ENCODE measurements at regions not wholly inside any gene's neighbourhood (a gene's known extent, or its start where the extent isn't known, plus 50 kb on each side); places are given as distances from the start of the nearest gene placed in this dataset.

GRCh38 chr12:90152897-90153624 lies 444.4 kb upstream of the ATP2B1 start:
- in situ Hi-C loops (cut with HindIII; ENCODE audit: low sequenced_read_pairs): no loop called here

GRCh38 chr12:90151491-90152015 lies 442.9 kb upstream of the ATP2B1 start:
- in situ Hi-C loops (cut with HindIII; ENCODE audit: low sequenced_read_pairs): no loop called here
- DNase-seq (ENCODE audit: low spot score): no peak

More at GRCh38 chr12:90152897-90153624, 444.4 kb upstream of the ATP2B1 start:
- DNase-seq (ENCODE audit: low spot score): no peak

- no peak for DNase-seq (ENCODE audit: low spot score)
- in situ Hi-C loops (cut with HindIII; ENCODE audit: low sequenced_read_pairs): no loop called here
Observed at GRCh38 chr12:90149453-90149852, 440.8 kb upstream of the ATP2B1 start.

GRCh38 chr12:90129366-90130030 lies 420.9 kb upstream of the ATP2B1 start:
- DNase-seq (ENCODE audit: low spot score): no peak
- in situ Hi-C loops (cut with HindIII; ENCODE audit: low sequenced_read_pairs): no loop called here

GRCh38 chr12:90128526-90128925 lies 419.9 kb upstream of the ATP2B1 start:
- in situ Hi-C loops (cut with HindIII; ENCODE audit: low sequenced_read_pairs): no loop called here
- DNase-seq (ENCODE audit: low spot score): no peak

- no peak for DNase-seq (ENCODE audit: low spot score)
- in situ Hi-C loops (cut with HindIII; ENCODE audit: low sequenced_read_pairs): no loop called here
Observed at GRCh38 chr12:90126125-90126524, 417.5 kb upstream of the ATP2B1 start.

- no peak for DNase-seq (ENCODE audit: low spot score)
- in situ Hi-C loops (cut with HindIII; ENCODE audit: low sequenced_read_pairs): no loop called here
Observed at GRCh38 chr12:90124914-90125313, 416.3 kb upstream of the ATP2B1 start.

- no peak for DNase-seq (ENCODE audit: low spot score)
- in situ Hi-C loops (cut with HindIII; ENCODE audit: low sequenced_read_pairs): no loop called here
Observed at GRCh38 chr12:90124289-90124688, 415.7 kb upstream of the ATP2B1 start.

- DNase-seq (ENCODE audit: low spot score): no peak
- in situ Hi-C loops (cut with HindIII; ENCODE audit: low sequenced_read_pairs): no loop called here
Observed at GRCh38 chr12:90122681-90123080, 414.0 kb upstream of the ATP2B1 start.

GRCh38 chr12:90120627-90121026 lies 412.0 kb upstream of the ATP2B1 start:
- in situ Hi-C loops (cut with HindIII; ENCODE audit: low sequenced_read_pairs): no loop called here

GRCh38 chr12:90112666-90113065 lies 404.0 kb upstream of the ATP2B1 start:
- peak; percentile 69 for DNase-seq (ENCODE audit: low spot score)

More at GRCh38 chr12:90120627-90121026, 412.0 kb upstream of the ATP2B1 start:
- no peak for DNase-seq (ENCODE audit: low spot score)

GRCh38 chr12:90111791-90112580 lies 403.3 kb upstream of the ATP2B1 start:
- peak; percentile 96 for DNase-seq (ENCODE audit: low spot score)
- in situ Hi-C loops (cut with HindIII; ENCODE audit: low sequenced_read_pairs): no loop called here

More at GRCh38 chr12:90112666-90113065, 404.0 kb upstream of the ATP2B1 start:
- in situ Hi-C loops (cut with HindIII; ENCODE audit: low sequenced_read_pairs): no loop called here

GRCh38 chr12:90106568-90106967 lies 397.9 kb upstream of the ATP2B1 start:
- no peak for DNase-seq (ENCODE audit: low spot score)
- in situ Hi-C loops (cut with HindIII; ENCODE audit: low sequenced_read_pairs): no loop called here

- peak; percentile 58 for DNase-seq (ENCODE audit: low spot score)
- in situ Hi-C loops (cut with HindIII; ENCODE audit: low sequenced_read_pairs): no loop called here
Observed at GRCh38 chr12:90102957-90103652, 394.5 kb upstream of the ATP2B1 start.

- no peak for DNase-seq (ENCODE audit: low spot score)
- in situ Hi-C loops (cut with HindIII; ENCODE audit: low sequenced_read_pairs): no loop called here
Observed at GRCh38 chr12:90100579-90100978, 391.9 kb upstream of the ATP2B1 start.

- no peak for DNase-seq (ENCODE audit: low spot score)
- in situ Hi-C loops (cut with HindIII; ENCODE audit: low sequenced_read_pairs): no loop called here
Observed at GRCh38 chr12:90099288-90099687, 390.6 kb upstream of the ATP2B1 start.

- in situ Hi-C loops (cut with HindIII; ENCODE audit: low sequenced_read_pairs): no loop called here
- DNase-seq (ENCODE audit: low spot score): no peak
Observed at GRCh38 chr12:90098132-90098779, 389.6 kb upstream of the ATP2B1 start.

GRCh38 chr12:90091809-90092208 lies 383.2 kb upstream of the ATP2B1 start:
- DNase-seq (ENCODE audit: low spot score): no peak
- in situ Hi-C loops (cut with HindIII; ENCODE audit: low sequenced_read_pairs): no loop called here
